ENCODE measurements at regions not wholly inside any gene's neighbourhood (a gene's known extent, or its start where the extent isn't known, plus 50 kb on each side); places are given as distances from the start of the nearest gene placed in this dataset.

- Histone ChIP-seq H3K4me2 (ENCODE audit: low read length) (no peak overlapping the region), H3K4me1 (ENCODE audit: low read length) (no peaks in the 10 kb centered on the region), H3K4me3 (ENCODE audit: low read length) (no peak overlapping the region), H3K27ac (ENCODE audit: low read length) (no peak overlapping the region), H3K9ac (ENCODE audit: low read length) (no peak overlapping the region), H3K9me3 (ENCODE audit: insufficient read depth, low read length) (no peaks in the 10 kb centered on the region), H3K79me2 (ENCODE audit: low read length) (no peaks in the 10 kb centered on the region), H4K20me1 (ENCODE audit: insufficient read depth, low read length) (no peaks in the 10 kb centered on the region), H3K27me3 (ENCODE audit: low read depth, low read length) (no peaks in the 10 kb centered on the region), H2AFZ (ENCODE audit: low read depth, low read length) (no peak overlapping the region), H3K36me3 (replicated peaks; ENCODE audit: low read depth, low read length) (no peaks in the 10 kb centered on the region)
- TF ChIP-seq EZH2phosphoT487 (IDR thresholded peaks at IDR 0.05; ENCODE audit: low read depth), result no peak
- TF ChIP-seq CTCF (IDR thresholded peaks at IDR 0.05; ENCODE audit: low read depth, low read length), result no peak
These were observed 388.3 kb upstream of the MGMT start for GRCh38 chr10:129078746-129079145.

GRCh38 chr10:129079705-129080104 is 387.3 kb upstream of the MGMT start:
- Histone ChIP-seq H3K36me3 (replicated peaks; ENCODE audit: low read depth, low read length) (no peaks in the 10 kb centered on the region), H3K4me1 (ENCODE audit: low read length) (no peaks in the 10 kb centered on the region), H3K9me3 (ENCODE audit: insufficient read depth, low read length) (no peaks in the 10 kb centered on the region), H3K27ac (ENCODE audit: low read length) (no peak overlapping the region), H3K4me2 (ENCODE audit: low read length) (no peak overlapping the region), H4K20me1 (ENCODE audit: insufficient read depth, low read length) (no peaks in the 10 kb centered on the region), H3K4me3 (ENCODE audit: low read length) (no peak overlapping the region), H3K79me2 (ENCODE audit: low read length) (no peaks in the 10 kb centered on the region), H3K9ac (ENCODE audit: low read length) (no peak overlapping the region), H2AFZ (ENCODE audit: low read depth, low read length) (no peak overlapping the region), H3K27me3 (ENCODE audit: low read depth, low read length) (no peaks in the 10 kb centered on the region)
- no peak for TF ChIP-seq EZH2phosphoT487 (IDR thresholded peaks at IDR 0.05; ENCODE audit: low read depth)

- Histone ChIP-seq H2AFZ (ENCODE audit: low read depth, low read length) (no peak overlapping the region), H4K20me1 (ENCODE audit: insufficient read depth, low read length) (no peaks in the 10 kb centered on the region), H3K27ac (ENCODE audit: low read length) (no peak overlapping the region), H3K4me2 (ENCODE audit: low read length) (no peak overlapping the region), H3K4me3 (ENCODE audit: low read length) (no peak overlapping the region), H3K4me1 (ENCODE audit: low read length) (no peaks in the 10 kb centered on the region), H3K9me3 (ENCODE audit: insufficient read depth, low read length) (no peaks in the 10 kb centered on the region), H3K9ac (ENCODE audit: low read length) (no peak overlapping the region), H3K27me3 (ENCODE audit: low read depth, low read length) (no peaks in the 10 kb centered on the region), H3K79me2 (ENCODE audit: low read length) (no peaks in the 10 kb centered on the region), H3K36me3 (replicated peaks; ENCODE audit: low read depth, low read length) (no peaks in the 10 kb centered on the region)
- TF ChIP-seq CTCF (IDR thresholded peaks at IDR 0.05; ENCODE audit: low read depth, low read length) (no peak), EZH2phosphoT487 (IDR thresholded peaks at IDR 0.05; ENCODE audit: low read depth) (no peak)
These were observed 381.2 kb upstream of the MGMT start for GRCh38 chr10:129085811-129086210.

- Histone ChIP-seq H4K20me1 (ENCODE audit: insufficient read depth, low read length) (no peaks in the 10 kb centered on the region), H3K27me3 (ENCODE audit: low read depth, low read length) (no peaks in the 10 kb centered on the region), H3K4me3 (ENCODE audit: low read length) (no peak overlapping the region), H3K4me1 (ENCODE audit: low read length) (no peaks in the 10 kb centered on the region), H3K36me3 (replicated peaks; ENCODE audit: low read depth, low read length) (no peaks in the 10 kb centered on the region), H3K4me2 (ENCODE audit: low read length) (no peak overlapping the region), H3K9me3 (ENCODE audit: insufficient read depth, low read length) (no peaks in the 10 kb centered on the region), H3K79me2 (ENCODE audit: low read length) (no peaks in the 10 kb centered on the region), H3K27ac (ENCODE audit: low read length) (no peak overlapping the region), H2AFZ (ENCODE audit: low read depth, low read length) (no peak overlapping the region), H3K9ac (ENCODE audit: low read length) (no peak overlapping the region)
- TF ChIP-seq EZH2phosphoT487 (IDR thresholded peaks at IDR 0.05; ENCODE audit: low read depth) (no peak), CTCF (IDR thresholded peaks at IDR 0.05; ENCODE audit: low read depth, low read length) (no peak)
These were observed 377.7 kb upstream of the MGMT start for GRCh38 chr10:129089341-129089740.

- Histone ChIP-seq H3K9ac (ENCODE audit: low read length) (no peak overlapping the region), H3K79me2 (ENCODE audit: low read length) (no peaks in the 10 kb centered on the region), H3K27me3 (ENCODE audit: low read depth, low read length) (no peaks in the 10 kb centered on the region), H3K4me2 (ENCODE audit: low read length) (no peak overlapping the region), H4K20me1 (ENCODE audit: insufficient read depth, low read length) (no peaks in the 10 kb centered on the region), H3K4me1 (ENCODE audit: low read length) (no peaks in the 10 kb centered on the region), H2AFZ (ENCODE audit: low read depth, low read length) (no peak overlapping the region), H3K9me3 (ENCODE audit: insufficient read depth, low read length) (no peaks in the 10 kb centered on the region), H3K27ac (ENCODE audit: low read length) (no peak overlapping the region), H3K36me3 (replicated peaks; ENCODE audit: low read depth, low read length) (no peaks in the 10 kb centered on the region), H3K4me3 (ENCODE audit: low read length) (no peak overlapping the region)
- TF ChIP-seq EZH2phosphoT487 (IDR thresholded peaks at IDR 0.05; ENCODE audit: low read depth), result no peak
- no peak for TF ChIP-seq CTCF (IDR thresholded peaks at IDR 0.05; ENCODE audit: low read depth, low read length)
These were observed 376.9 kb upstream of the MGMT start for GRCh38 chr10:129090165-129090564.

Measured in OCI-LY3 (cell line).